H9 (cell line): ENCODE measurements at regions not wholly inside any gene's neighbourhood (a gene's known extent, or its start where the extent isn't known, plus 50 kb on each side); places are given as distances from the start of the nearest gene placed in this dataset.

Experiments used
- DNase-seq: peaks from one replicate; pipeline ENCODE4 v3.0.0-alpha.2; 2017
- H2AFZ ChIP-seq: one replicate; pipeline ENCODE4 v1.6.1; 2013; ENCODE audit warnings: mild to moderate bottlenecking, low read length, control low read depth, moderate library complexity
- H2AK5ac ChIP-seq: 2 replicates; pipeline ENCODE4 v1.6.1; 2013; ENCODE audit warnings: low read length, control low read depth, mixed read lengths; ENCODE audit not compliant: insufficient read length
- H2BK120ac ChIP-seq: one replicate; pipeline ENCODE4 v1.6.1; 2013; ENCODE audit warnings: low read depth, mild to moderate bottlenecking, low read length, control low read depth, inconsistent platforms; ENCODE audit not compliant: poor library complexity, severe bottlenecking
- H2BK12ac ChIP-seq: 2 replicates; pipeline ENCODE4 v1.6.1; 2013; ENCODE audit warnings: low read length, control low read depth, mixed read lengths, low read depth; ENCODE audit not compliant: insufficient read length
- H2BK15ac ChIP-seq: 2 replicates; pipeline ENCODE4 v1.6.1; 2013; ENCODE audit warnings: low read depth, low read length, control low read depth
- H2BK20ac ChIP-seq: one replicate; pipeline ENCODE4 v1.6.1; 2013; ENCODE audit warnings: low read depth, mild to moderate bottlenecking, low read length, control low read depth, inconsistent platforms; ENCODE audit not compliant: poor library complexity, severe bottlenecking
- H2BK5ac ChIP-seq: 2 replicates; pipeline ENCODE4 v1.6.1; 2013; ENCODE audit warnings: low read length, control low read depth, mixed read lengths; ENCODE audit not compliant: insufficient read length
- H3K14ac ChIP-seq: 2 replicates; pipeline ENCODE4 v1.6.1; 2013; ENCODE audit warnings: low read length, control low read depth; ENCODE audit not compliant: insufficient read depth
- H3K18ac ChIP-seq: 2 replicates; pipeline ENCODE4 v1.6.1; 2013; ENCODE audit warnings: low read depth, mild to moderate bottlenecking, mixed read lengths, low read length, control low read depth; ENCODE audit not compliant: insufficient read length
- H3K23ac ChIP-seq: 2 replicates; pipeline ENCODE4 v1.6.1; 2013; ENCODE audit warnings: low read length, control low read depth, mixed read lengths, low read depth; ENCODE audit not compliant: insufficient read length
- H3K23me2 ChIP-seq: 2 replicates; pipeline ENCODE4 v1.6.1; 2013; ENCODE audit warnings: low read depth, mild to moderate bottlenecking, mixed read lengths, low read length, control low read depth; ENCODE audit not compliant: insufficient read length, poor library complexity, severe bottlenecking
- H3K27ac ChIP-seq: 2 replicates; pipeline ENCODE4 v1.5.1; 2013; ENCODE audit warnings: low read length, control low read depth, mixed read lengths, low read depth; ENCODE audit not compliant: insufficient read length
- H3K27me3 ChIP-seq: 2 replicates; pipeline ENCODE4 v1.6.1; 2013; ENCODE audit warnings: low read length, control low read depth, inconsistent platforms; ENCODE audit not compliant: insufficient read depth
- H3K4ac ChIP-seq: 2 replicates; pipeline ENCODE4 v1.6.1; 2013; ENCODE audit warnings: low read depth, mild to moderate bottlenecking, control low read depth, inconsistent platforms, low read length, moderate library complexity
- H3K4me1 ChIP-seq: 2 replicates; pipeline ENCODE4 v1.6.1; 2013; ENCODE audit warnings: low read length, control low read depth, inconsistent platforms; ENCODE audit not compliant: insufficient read depth
- H3K4me2 ChIP-seq: 2 replicates; pipeline ENCODE4 v1.6.1; 2013; ENCODE audit warnings: low read length, control low read depth, mixed read lengths; ENCODE audit not compliant: insufficient read length, insufficient read depth
- H3K56ac ChIP-seq: 2 replicates; pipeline ENCODE4 v1.6.1; 2013; ENCODE audit warnings: low read depth, mild to moderate bottlenecking, mixed read lengths, low read length, control low read depth; ENCODE audit not compliant: insufficient read length
- H3K79me1 ChIP-seq: 2 replicates; pipeline ENCODE4 v1.6.1; 2013; ENCODE audit warnings: low read depth, mild to moderate bottlenecking, moderate library complexity, low read length, control low read depth, inconsistent platforms; ENCODE audit not compliant: insufficient read depth, poor library complexity, severe bottlenecking
- H3K79me2 ChIP-seq: 2 replicates; pipeline ENCODE4 v1.6.1; 2013; ENCODE audit warnings: low read length, control low read depth, inconsistent platforms; ENCODE audit not compliant: insufficient read depth
- H3K9ac ChIP-seq: 2 replicates; pipeline ENCODE4 v1.6.1; 2013; ENCODE audit warnings: low read length, control low read depth, mixed read lengths; ENCODE audit not compliant: insufficient read length; ENCODE audit errors: extremely low read depth
- H3K9me3 ChIP-seq: one replicate; pipeline ENCODE4 v1.6.1; 2013; ENCODE audit warnings: low read depth, low read length, inconsistent platforms; ENCODE audit not compliant: control insufficient read depth
- H3T11ph ChIP-seq: one replicate; pipeline ENCODE4 v1.6.1; 2013; ENCODE audit warnings: mild to moderate bottlenecking, low read length, control low read depth, inconsistent platforms
- H4K20me1 ChIP-seq: one replicate; pipeline ENCODE4 v1.6.1; 2013; ENCODE audit not compliant: control insufficient read depth, insufficient read length, insufficient read depth
- H4K5ac ChIP-seq: 2 replicates; pipeline ENCODE4 v1.6.1; 2013; ENCODE audit warnings: low read depth, mild to moderate bottlenecking, mixed read lengths, low read length, control low read depth; ENCODE audit not compliant: insufficient read length
- H4K8ac ChIP-seq: replicated peaks from 2 replicates; pipeline ENCODE4 v1.6.1; 2013; ENCODE audit warnings: low read length, control low read depth, mixed read lengths, low read depth; ENCODE audit not compliant: insufficient read length
- H4K91ac ChIP-seq: 2 replicates; pipeline ENCODE4 v1.6.1; 2013; ENCODE audit warnings: low read depth, mild to moderate bottlenecking, moderate library complexity, mixed read lengths, low read length, control low read depth; ENCODE audit not compliant: insufficient read length
- H3K27ac Mint-ChIP-seq, 3 experiments: 2 replicates in 2 of 3; 3 replicates in 1 of 3; pipeline ENCODE4 v1.8.0; 2020 to 2021; ENCODE audit warnings: mixed read lengths in 3 of 3, mild to moderate bottlenecking in 1 of 3, moderate library complexity in 1 of 3
- H3K27me3 Mint-ChIP-seq: 2 replicates; pipeline ENCODE4 v1.8.0; 2021; ENCODE audit warnings: low read depth, mild to moderate bottlenecking, moderate library complexity, mixed read lengths
- H3K36me3 Mint-ChIP-seq, 3 experiments: 2 replicates in 2 of 3; 3 replicates in 1 of 3; pipeline ENCODE4 v1.8.0; 2020 to 2021; ENCODE audit warnings: low read depth in 3 of 3, mixed read lengths in 3 of 3; ENCODE audit not compliant: insufficient read depth in 1 of 3
- H3K4me1 Mint-ChIP-seq, 2 experiments: 2 replicates each; pipeline ENCODE4 v1.8.0; 2020; ENCODE audit warnings: mixed read lengths in 2 of 2
- H3K4me3 Mint-ChIP-seq, 2 experiments: 2 replicates in 1 of 2; 3 replicates in 1 of 2; pipeline ENCODE4 v1.8.0; 2020 to 2021; ENCODE audit warnings: mild to moderate bottlenecking in 2 of 2, mixed read lengths in 2 of 2, moderate library complexity in 1 of 2
- H3K9me3 Mint-ChIP-seq, 2 experiments: 2 replicates in 1 of 2; 3 replicates in 1 of 2; pipeline ENCODE4 v1.8.0; 2020; ENCODE audit warnings: mild to moderate bottlenecking in 2 of 2, mixed read lengths in 2 of 2, moderate library complexity in 1 of 2
- WGBS: extraction: QIAGEN DNeasy Blood & Tissue Kit; methylation state at CpG from one replicate; pipeline ENCODE4 v1.1.7; 2013; ENCODE audit warnings: missing lambda C conversion rate, low lambda C conversion rate, mixed read lengths; ENCODE audit not compliant: insufficient read length; ENCODE audit errors: extremely low coverage; 5-methylcytosine and 5-hydroxymethylcytosine counted together
- TF ChIP-seq, protein P1 (sequence below): fragments of 200-600 bp; sonication (generic); conservative IDR thresholded peaks from 3 replicates; pipeline ENCODE4 v1.8.0; 2021; ENCODE audit warnings: antibody characterized with exemption, mild to moderate bottlenecking

- no peak overlapping the region for H3T11ph ChIP-seq
- H3K18ac ChIP-seq, result no peak overlapping the region
- no peaks in the 10 kb centered on the region for H3K4me1 ChIP-seq
- H2BK120ac ChIP-seq, result no peak overlapping the region
- no peak overlapping the region for H3K4ac ChIP-seq
- Mint-ChIP-seq H3K27me3 (no peaks in the 10 kb centered on the region; the same call in 1 of the 2 replicates), H3K9me3 (no peaks in the 10 kb centered on the region), H3K4me1 (no peaks in the 10 kb centered on the region), H3K4me3 (no peak overlapping the region), H3K36me3 (peaks cover 0 to 8% (median 5%) of the 10 kb centered on the region in 3 experiments; a peak in 4 of 7 replicates), H3K27ac (no peak overlapping the region; a peak in 1 of 7 replicates)
- no peaks in the 10 kb centered on the region for H3K27me3 ChIP-seq
- no peak overlapping the region for H3K9ac ChIP-seq
- H2BK15ac ChIP-seq, result no peak overlapping the region
- no peak overlapping the region for H3K14ac ChIP-seq
- no peaks in the 10 kb centered on the region for H4K20me1 ChIP-seq
- H4K5ac ChIP-seq, result no peak overlapping the region
- H2BK12ac ChIP-seq, result no peak overlapping the region
- TF ChIP-seq, protein P1, sequence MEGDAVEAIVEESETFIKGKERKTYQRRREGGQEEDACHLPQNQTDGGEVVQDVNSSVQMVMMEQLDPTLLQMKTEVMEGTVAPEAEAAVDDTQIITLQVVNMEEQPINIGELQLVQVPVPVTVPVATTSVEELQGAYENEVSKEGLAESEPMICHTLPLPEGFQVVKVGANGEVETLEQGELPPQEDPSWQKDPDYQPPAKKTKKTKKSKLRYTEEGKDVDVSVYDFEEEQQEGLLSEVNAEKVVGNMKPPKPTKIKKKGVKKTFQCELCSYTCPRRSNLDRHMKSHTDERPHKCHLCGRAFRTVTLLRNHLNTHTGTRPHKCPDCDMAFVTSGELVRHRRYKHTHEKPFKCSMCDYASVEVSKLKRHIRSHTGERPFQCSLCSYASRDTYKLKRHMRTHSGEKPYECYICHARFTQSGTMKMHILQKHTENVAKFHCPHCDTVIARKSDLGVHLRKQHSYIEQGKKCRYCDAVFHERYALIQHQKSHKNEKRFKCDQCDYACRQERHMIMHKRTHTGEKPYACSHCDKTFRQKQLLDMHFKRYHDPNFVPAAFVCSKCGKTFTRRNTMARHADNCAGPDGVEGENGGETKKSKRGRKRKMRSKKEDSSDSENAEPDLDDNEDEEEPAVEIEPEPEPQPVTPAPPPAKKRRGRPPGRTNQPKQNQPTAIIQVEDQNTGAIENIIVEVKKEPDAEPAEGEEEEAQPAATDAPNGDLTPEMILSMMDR, result no peak
- H3K79me1 ChIP-seq, result no peaks in the 10 kb centered on the region
- H4K91ac ChIP-seq, result no peak overlapping the region
- H2AK5ac ChIP-seq, result no peak overlapping the region
- H2AFZ ChIP-seq, result no peak overlapping the region
- no peaks in the 10 kb centered on the region for H3K9me3 ChIP-seq
- no peak overlapping the region for H3K27ac ChIP-seq
- no peaks in the 10 kb centered on the region for H3K23me2 ChIP-seq
- H3K4me2 ChIP-seq, result no peak overlapping the region
- H2BK5ac ChIP-seq, result no peak overlapping the region
- H4K8ac ChIP-seq, result no peak overlapping the region
- no peak overlapping the region for H2BK20ac ChIP-seq
- WGBS, result no CpG with 5 or more reads among the region's 4 CpGs
- DNase-seq, result no peak
- no peaks in the 10 kb centered on the region for H3K79me2 ChIP-seq
- no peak overlapping the region for H3K23ac ChIP-seq
- H3K56ac ChIP-seq, result no peak overlapping the region
Observed at GRCh38 chr9:35549441-35549840, 55.6 kb upstream of the TESK1 start.
